GM23248 (cell line): ENCODE measurements at regions not wholly inside any gene's neighbourhood (a gene's known extent, or its start where the extent isn't known, plus 50 kb on each side); places are given as distances from the start of the nearest gene placed in this dataset.

Source experiments
- DNase-seq: peaks from one replicate; pipeline ENCODE4 v3.0.0-alpha.2; 2015
- H2AFZ ChIP-seq: fragments of 200-600 bp; sonication (generic); 2 replicates; pipeline ENCODE4 v1.6.1; 2016; ENCODE audit warnings: antibody characterized with exemption
- H3F3A ChIP-seq: fragments of 200-600 bp; sonication (generic); 2 replicates; pipeline ENCODE4 v1.6.1; 2016; ENCODE audit warnings: mild to moderate bottlenecking, antibody characterized with exemption, mixed run types; ENCODE audit not compliant: insufficient read depth
- H3K27ac ChIP-seq: fragments of 200-600 bp; sonication (generic); 2 replicates; pipeline ENCODE4 v1.5.1; 2016; ENCODE audit warnings: mild to moderate bottlenecking
- H3K27me3 ChIP-seq: fragments of 200-600 bp; sonication (generic); replicated peaks from 2 replicates; pipeline ENCODE4 v1.6.1; 2016; ENCODE audit warnings: mild to moderate bottlenecking; ENCODE audit not compliant: insufficient read depth
- H3K36me3 ChIP-seq: fragments of 200-600 bp; sonication (generic); 2 replicates; pipeline ENCODE4 v1.6.1; 2016; ENCODE audit warnings: low read depth, mild to moderate bottlenecking
- H3K4me1 ChIP-seq: fragments of 200-600 bp; sonication (generic); 2 replicates; pipeline ENCODE4 v1.6.1; 2016; ENCODE audit warnings: mild to moderate bottlenecking; ENCODE audit not compliant: insufficient read depth
- H3K4me2 ChIP-seq: fragments of 200-600 bp; sonication (generic); one replicate; pipeline ENCODE4 v1.6.1; 2016; ENCODE audit warnings: mild to moderate bottlenecking; ENCODE audit not compliant: unreplicated experiment
- H3K4me3 ChIP-seq: fragments of 200-600 bp; sonication (generic); 2 replicates; pipeline ENCODE4 v1.5.1; 2016; ENCODE audit warnings: mild to moderate bottlenecking
- H3K79me2 ChIP-seq: fragments of 200-600 bp; sonication (generic); 2 replicates; pipeline ENCODE4 v1.6.1; 2016; ENCODE audit warnings: mild to moderate bottlenecking; ENCODE audit not compliant: insufficient read depth
- H3K9ac ChIP-seq: fragments of 200-600 bp; sonication (generic); 2 replicates; pipeline ENCODE4 v1.6.1; 2016; ENCODE audit warnings: mild to moderate bottlenecking
- H3K9me2 ChIP-seq: fragments of 200-600 bp; sonication (generic); 2 replicates; pipeline ENCODE4 v1.6.1; 2016; ENCODE audit warnings: mixed run types, mild to moderate bottlenecking, moderate library complexity; ENCODE audit not compliant: insufficient read depth
- H3K9me3 ChIP-seq: fragments of 200-600 bp; sonication (generic); one replicate; pipeline ENCODE4 v1.6.1; 2017; ENCODE audit warnings: low read depth
- H4K20me1 ChIP-seq: fragments of 200-600 bp; sonication (generic); 2 replicates; pipeline ENCODE4 v1.6.0; 2016; ENCODE audit not compliant: insufficient read depth
- EZH2 ChIP-seq: fragments of 200-600 bp; sonication (generic); IDR thresholded peaks from 2 replicates; pipeline ENCODE4 v1.6.1; 2018; ENCODE audit warnings: antibody characterized with exemption, mild to moderate bottlenecking; ENCODE audit not compliant: insufficient read depth, poor library complexity, severe bottlenecking
- EZH2phosphoT487 ChIP-seq: fragments of 200-600 bp; sonication (generic); IDR thresholded peaks from 2 replicates; pipeline ENCODE4 v1.6.1; 2018; ENCODE audit warnings: antibody characterized with exemption, moderate library complexity, mild to moderate bottlenecking, low read depth; ENCODE audit not compliant: insufficient read depth
- WGBS, 2 experiments: methylation state at CpG; one replicate each; pipeline ENCODE4 v1.1.6; 2015 to 2017; ENCODE audit warnings: low lambda C conversion rate in 2 of 2, low coverage in 1 of 2; ENCODE audit errors: missing lambda C conversion rate in 2 of 2; 5-methylcytosine and 5-hydroxymethylcytosine counted together
- in situ Hi-C: fragments of 300-500 bp; cut with MboI; formaldehyde crosslinking; loops from 2 replicates; pipeline ENCODE4 v1.15.0; 2020

- WGBS, 2 experiments: 3 to 5% methylated on average over 4 of the region's 4 CpGs
- no peak overlapping the region for H3K4me3 ChIP-seq
- H3K27me3 ChIP-seq: no peaks in the 10 kb centered on the region
- TF ChIP-seq EZH2phosphoT487 (no peak), EZH2 (no peak)
- H3K79me2 ChIP-seq: no peaks in the 10 kb centered on the region
- H3K4me2 ChIP-seq: no peak overlapping the region
- no peak overlapping the region for H3K27ac ChIP-seq
- H3K9ac ChIP-seq: no peak overlapping the region
- H2AFZ ChIP-seq: no peak overlapping the region
- no peaks in the 10 kb centered on the region for H3K36me3 ChIP-seq
- H3K9me3 ChIP-seq: no peaks in the 10 kb centered on the region
- no peaks in the 10 kb centered on the region for H3K4me1 ChIP-seq
- no peaks in the 10 kb centered on the region for H4K20me1 ChIP-seq
- DNase-seq: no peak
- in situ Hi-C loops: no loop called here
- H3F3A ChIP-seq: no peaks in the 10 kb centered on the region
- H3K9me2 ChIP-seq: no peaks in the 10 kb centered on the region
Observed at GRCh38 chr10:120770496-120770895, 80.7 kb upstream of the WDR11 start.

- in situ Hi-C loops: no loop called here
- no peaks in the 10 kb centered on the region for H3K4me1 ChIP-seq
- no peaks in the 10 kb centered on the region for H3K9me3 ChIP-seq
- TF ChIP-seq EZH2phosphoT487: no peak
- no peak for TF ChIP-seq EZH2
- no peak for DNase-seq
- no peak overlapping the region for H3K27ac ChIP-seq
- H3K9ac ChIP-seq: no peak overlapping the region
- H3K27me3 ChIP-seq: no peaks in the 10 kb centered on the region
- no peak overlapping the region for H2AFZ ChIP-seq
- no peaks in the 10 kb centered on the region for H3K9me2 ChIP-seq
- no peaks in the 10 kb centered on the region for H3F3A ChIP-seq
- H3K4me3 ChIP-seq: no peak overlapping the region
- no peaks in the 10 kb centered on the region for H3K79me2 ChIP-seq
- 6 to 7% methylated on average over 1 of the region's 1 CpG for WGBS, 2 experiments
- no peaks in the 10 kb centered on the region for H4K20me1 ChIP-seq
- H3K36me3 ChIP-seq: no peaks in the 10 kb centered on the region
- no peak overlapping the region for H3K4me2 ChIP-seq
Observed at GRCh38 chr10:120776442-120776841, 74.7 kb upstream of the WDR11 start.

- no peak overlapping the region for H3K9ac ChIP-seq
- in situ Hi-C loops: no loop called here
- WGBS, 2 experiments: 36 to 56% methylated on average over 2 to 3 of the region's 3 CpGs
Observed at GRCh38 chr10:120782336-120782735, 68.8 kb upstream of the WDR11 start.

GRCh38 chr10:120783098-120783497 is 68.1 kb upstream of the WDR11 start:
- no peak overlapping the region for H2AFZ ChIP-seq
- no peak overlapping the region for H3K4me3 ChIP-seq
- no peak for TF ChIP-seq EZH2phosphoT487
- no peak for TF ChIP-seq EZH2
- H3K27me3 ChIP-seq: no peaks in the 10 kb centered on the region
- no peak overlapping the region for H3K9ac ChIP-seq
- in situ Hi-C loops: no loop called here
- no peak for DNase-seq
- WGBS, 2 experiments: 33 to 36% methylated on average over 5 of the region's 5 CpGs
- H3K27ac ChIP-seq: no peak overlapping the region
- H4K20me1 ChIP-seq: no peaks in the 10 kb centered on the region
- H3K4me2 ChIP-seq: no peak overlapping the region
- H3K4me1 ChIP-seq: no peaks in the 10 kb centered on the region
- no peaks in the 10 kb centered on the region for H3K36me3 ChIP-seq
- H3K9me3 ChIP-seq: no peaks in the 10 kb centered on the region
- no peaks in the 10 kb centered on the region for H3K79me2 ChIP-seq
- H3K9me2 ChIP-seq: no peaks in the 10 kb centered on the region
- H3F3A ChIP-seq: no peaks in the 10 kb centered on the region

More at GRCh38 chr10:120782336-120782735, 68.8 kb upstream of the WDR11 start:
- Histone ChIP-seq H2AFZ (no peak overlapping the region), H3K9me2 (no peaks in the 10 kb centered on the region), H3K27me3 (no peaks in the 10 kb centered on the region), H3K4me1 (no peaks in the 10 kb centered on the region), H3K27ac (no peak overlapping the region), H3K4me2 (no peak overlapping the region), H3K36me3 (no peaks in the 10 kb centered on the region), H3K9me3 (no peaks in the 10 kb centered on the region), H3K79me2 (no peaks in the 10 kb centered on the region), H3F3A (no peaks in the 10 kb centered on the region), H3K4me3 (no peak overlapping the region), H4K20me1 (no peaks in the 10 kb centered on the region)
- DNase-seq: no peak
- TF ChIP-seq EZH2phosphoT487: no peak

GRCh38 chr10:120783867-120784266 is 67.3 kb upstream of the WDR11 start:
- no peaks in the 10 kb centered on the region for H3K27me3 ChIP-seq
- H3F3A ChIP-seq: no peaks in the 10 kb centered on the region
- WGBS, 2 experiments: 41 to 48% methylated on average over 6 of the region's 6 CpGs
- H3K36me3 ChIP-seq: no peaks in the 10 kb centered on the region
- H3K27ac ChIP-seq: no peak overlapping the region
- in situ Hi-C loops: no loop called here
- TF ChIP-seq EZH2phosphoT487 (no peak), EZH2 (no peak)
- no peak for DNase-seq
- H3K4me1 ChIP-seq: no peaks in the 10 kb centered on the region
- H3K4me2 ChIP-seq: no peak overlapping the region
- H3K4me3 ChIP-seq: no peak overlapping the region
- H3K9ac ChIP-seq: no peak overlapping the region
- no peaks in the 10 kb centered on the region for H4K20me1 ChIP-seq
- no peaks in the 10 kb centered on the region for H3K9me3 ChIP-seq
- H2AFZ ChIP-seq: no peak overlapping the region
- no peaks in the 10 kb centered on the region for H3K9me2 ChIP-seq
- no peaks in the 10 kb centered on the region for H3K79me2 ChIP-seq
